ENCODE measurements at regions not wholly inside any gene's neighbourhood (a gene's known extent, or its start where the extent isn't known, plus 50 kb on each side); places are given as distances from the start of the nearest gene placed in this dataset.
A peak's percentile ranks its signal among the peaks of the same experiment; 100 is the strongest.

DNA sequence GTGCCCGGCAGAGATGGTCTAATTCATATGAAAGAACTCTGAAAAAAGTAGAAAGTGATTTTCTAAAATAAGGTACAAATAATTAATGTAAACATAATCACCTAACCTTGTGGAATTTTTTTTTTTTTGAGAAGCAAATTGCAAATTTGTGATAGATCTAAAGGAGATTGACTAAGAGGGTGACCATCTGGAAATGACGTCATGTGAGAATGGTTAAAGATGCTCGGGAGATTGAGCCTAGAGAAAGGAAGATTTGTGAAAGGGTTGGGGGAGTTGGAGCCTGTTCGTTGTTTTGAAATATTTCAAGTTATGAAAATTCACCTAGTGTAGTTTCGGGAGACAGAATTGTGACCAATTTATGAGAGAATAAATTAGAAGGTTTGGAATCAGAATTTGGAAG, 115.7 kb upstream of the ANK2 start:
- no peak for DNase-seq
- no peaks in the 10 kb centered on the region for H3K27me3 ChIP-seq
- H3K27ac ChIP-seq = no peak overlapping the region
- no peak overlapping the region for H3K4me3 ChIP-seq
- H3K36me3 ChIP-seq = no peaks in the 10 kb centered on the region
- intact Hi-C loops (cut with DNase I; ENCODE audit: low total_unique reads) = no loop called here
- TF ChIP-seq EP300 (IDR thresholded peaks at IDR 0.05) = no peak
- TF ChIP-seq, protein P1, sequence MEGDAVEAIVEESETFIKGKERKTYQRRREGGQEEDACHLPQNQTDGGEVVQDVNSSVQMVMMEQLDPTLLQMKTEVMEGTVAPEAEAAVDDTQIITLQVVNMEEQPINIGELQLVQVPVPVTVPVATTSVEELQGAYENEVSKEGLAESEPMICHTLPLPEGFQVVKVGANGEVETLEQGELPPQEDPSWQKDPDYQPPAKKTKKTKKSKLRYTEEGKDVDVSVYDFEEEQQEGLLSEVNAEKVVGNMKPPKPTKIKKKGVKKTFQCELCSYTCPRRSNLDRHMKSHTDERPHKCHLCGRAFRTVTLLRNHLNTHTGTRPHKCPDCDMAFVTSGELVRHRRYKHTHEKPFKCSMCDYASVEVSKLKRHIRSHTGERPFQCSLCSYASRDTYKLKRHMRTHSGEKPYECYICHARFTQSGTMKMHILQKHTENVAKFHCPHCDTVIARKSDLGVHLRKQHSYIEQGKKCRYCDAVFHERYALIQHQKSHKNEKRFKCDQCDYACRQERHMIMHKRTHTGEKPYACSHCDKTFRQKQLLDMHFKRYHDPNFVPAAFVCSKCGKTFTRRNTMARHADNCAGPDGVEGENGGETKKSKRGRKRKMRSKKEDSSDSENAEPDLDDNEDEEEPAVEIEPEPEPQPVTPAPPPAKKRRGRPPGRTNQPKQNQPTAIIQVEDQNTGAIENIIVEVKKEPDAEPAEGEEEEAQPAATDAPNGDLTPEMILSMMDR (IDR thresholded peaks at IDR 0.05) = no peak
- TF ChIP-seq POLR2AphosphoS5 (IDR thresholded peaks at IDR 0.05) = no peak
- no peak for TF ChIP-seq POLR2A (IDR thresholded peaks at IDR 0.05)
- no peaks in the 10 kb centered on the region for H3K4me1 ChIP-seq
- no peaks in the 10 kb centered on the region for H3K9me3 ChIP-seq
- WGBS, 5 donors = 76 to 79% (median 78%) methylated on average over 5 of the region's 5 CpGs

GRCh38 chr4:112938461-112939058, 110.9 kb upstream of the ANK2 start:
- no peaks in the 10 kb centered on the region for H3K27me3 ChIP-seq
- no peaks in the 10 kb centered on the region for H3K9me3 ChIP-seq
- H3K36me3 ChIP-seq = no peaks in the 10 kb centered on the region
- 0 to 2% (median 0%) methylated on average over 1 of the region's 1 CpG for WGBS, 5 donors
- no peak overlapping the region for H3K4me3 ChIP-seq
- peak in 1 of 2 donors; percentile 59 for DNase-seq
- H3K4me1 ChIP-seq = no peaks in the 10 kb centered on the region
- no peak for TF ChIP-seq POLR2AphosphoS5 (IDR thresholded peaks at IDR 0.05)
- TF ChIP-seq, protein P1 (IDR thresholded peaks at IDR 0.05) = peak in 5 of 7 experiments; percentile 14 to 51 (median 36)
- H3K27ac ChIP-seq = no peak overlapping the region
- intact Hi-C loops (cut with DNase I; ENCODE audit: low total_unique reads) = no loop called here

GRCh38 chr4:112939901-112940300, 109.6 kb upstream of the ANK2 start:
- Histone ChIP-seq H3K27me3 (no peaks in the 10 kb centered on the region), H3K4me1 (no peaks in the 10 kb centered on the region), H3K9me3 (no peaks in the 10 kb centered on the region), H3K27ac (no peak overlapping the region), H3K36me3 (no peaks in the 10 kb centered on the region), H3K4me3 (no peak overlapping the region)
- no peak for DNase-seq
- intact Hi-C loops (cut with DNase I; ENCODE audit: low total_unique reads) = no loop called here
- 71 to 86% (median 82%) methylated on average over 4 of the region's 4 CpGs for WGBS, 5 donors
- no peak for TF ChIP-seq POLR2AphosphoS5 (IDR thresholded peaks at IDR 0.05)
- TF ChIP-seq, protein P1 (IDR thresholded peaks at IDR 0.05) = no peak
- no peak for TF ChIP-seq EP300 (IDR thresholded peaks at IDR 0.05)
- no peak for TF ChIP-seq POLR2A (IDR thresholded peaks at IDR 0.05)

DNA sequence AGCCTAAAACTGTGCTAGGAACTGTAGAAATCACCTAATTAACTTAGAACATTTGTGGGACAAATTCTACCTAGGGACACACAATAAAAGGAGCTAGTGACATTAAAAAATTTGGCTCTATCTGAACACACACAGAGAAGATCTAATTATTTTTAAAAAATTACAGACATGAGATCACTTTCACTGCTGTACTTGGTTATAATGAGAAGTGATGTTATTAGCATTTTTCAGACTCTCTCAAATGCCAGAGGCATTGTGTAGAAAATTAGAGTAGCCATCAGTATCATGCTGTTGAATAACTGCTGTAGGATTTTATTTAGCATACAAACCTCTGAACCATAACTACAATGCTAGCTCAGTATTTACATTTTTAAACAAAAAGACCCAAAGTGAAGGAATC, 109.1 kb upstream of the ANK2 start:
- intact Hi-C loops (cut with DNase I; ENCODE audit: low total_unique reads) = no loop called here
- H3K27me3 ChIP-seq = no peaks in the 10 kb centered on the region
- H3K9me3 ChIP-seq = no peaks in the 10 kb centered on the region
- H3K4me1 ChIP-seq = no peaks in the 10 kb centered on the region
- no peak overlapping the region for H3K4me3 ChIP-seq
- no peak overlapping the region for H3K27ac ChIP-seq
- no peak for DNase-seq
- TF ChIP-seq EP300 (IDR thresholded peaks at IDR 0.05) (no peak), POLR2AphosphoS5 (IDR thresholded peaks at IDR 0.05) (no peak), POLR2A (IDR thresholded peaks at IDR 0.05) (no peak)
- TF ChIP-seq, protein P1 (IDR thresholded peaks at IDR 0.05) = no peak
- no peaks in the 10 kb centered on the region for H3K36me3 ChIP-seq
